Mesendoderm (in vitro differentiated cells): ENCODE measurements at regions not wholly inside any gene's neighbourhood (a gene's known extent, or its start where the extent isn't known, plus 50 kb on each side); places are given as distances from the start of the nearest gene placed in this dataset.

ENCODE experiments used
- DNase-seq: peaks from one replicate; pipeline ENCODE4 v3.0.0; 2013
- H2AK5ac ChIP-seq: 2 replicates; pipeline ENCODE4 v1.6.1; 2013; ENCODE audit warnings: low read length, inconsistent platforms
- H2BK120ac ChIP-seq: 2 replicates; pipeline ENCODE4 v1.6.1; 2013; ENCODE audit warnings: low read depth, mild to moderate bottlenecking, low read length, moderate library complexity, mixed read lengths
- H2BK15ac ChIP-seq: replicated peaks from 2 replicates; pipeline ENCODE4 v1.6.1; 2013; ENCODE audit warnings: low read depth, mild to moderate bottlenecking, moderate library complexity
- H2BK5ac ChIP-seq: 2 replicates; pipeline ENCODE4 v1.6.1; 2013; ENCODE audit warnings: low read length, inconsistent platforms
- H3K18ac ChIP-seq: 2 replicates; pipeline ENCODE4 v1.6.1; 2013; ENCODE audit warnings: mild to moderate bottlenecking, low read length, mixed read lengths
- H3K23ac ChIP-seq: one replicate; pipeline ENCODE4 v1.6.1; 2013; ENCODE audit warnings: low read length
- H3K27ac ChIP-seq: 2 replicates; pipeline ENCODE4 v1.5.1; 2013; ENCODE audit warnings: low read depth, mild to moderate bottlenecking, inconsistent platforms, low read length, moderate library complexity
- H3K27me3 ChIP-seq: 2 replicates; pipeline ENCODE4 v1.6.1; 2013; ENCODE audit warnings: low read length, control low read depth, mild to moderate bottlenecking, inconsistent platforms; ENCODE audit not compliant: insufficient read depth, poor library complexity
- H3K36me3 ChIP-seq: 2 replicates; pipeline ENCODE4 v1.6.1; 2013; ENCODE audit warnings: low read length, inconsistent platforms; ENCODE audit not compliant: control insufficient read depth, insufficient read depth
- H3K4ac ChIP-seq: one replicate; pipeline ENCODE4 v1.6.1; 2013; ENCODE audit warnings: low read depth, mild to moderate bottlenecking, low read length, moderate library complexity
- H3K4me1 ChIP-seq: 2 replicates; pipeline ENCODE4 v1.6.1; 2013; ENCODE audit warnings: low read depth, low read length, inconsistent platforms; ENCODE audit not compliant: control insufficient read depth
- H3K4me2 ChIP-seq: 2 replicates; pipeline ENCODE4 v1.6.1; 2013; ENCODE audit warnings: low read length
- H3K4me3 ChIP-seq: 2 replicates; pipeline ENCODE4 v1.5.1; 2013; ENCODE audit warnings: mild to moderate bottlenecking, low read length
- H3K56ac ChIP-seq: one replicate; pipeline ENCODE4 v1.6.1; 2013; ENCODE audit warnings: low read length
- H3K79me1 ChIP-seq: 2 replicates; pipeline ENCODE4 v1.6.1; 2013; ENCODE audit warnings: low read length, inconsistent platforms
- H3K79me2 ChIP-seq: 2 replicates; pipeline ENCODE4 v1.6.1; 2013; ENCODE audit warnings: mild to moderate bottlenecking, low read length; ENCODE audit not compliant: control insufficient read depth, insufficient read depth
- H3K9ac ChIP-seq: 2 replicates; pipeline ENCODE4 v1.6.1; 2013; ENCODE audit warnings: low read length, inconsistent platforms
- H4K5ac ChIP-seq: one replicate; pipeline ENCODE4 v1.6.1; 2013; ENCODE audit warnings: low read length
- H4K8ac ChIP-seq: one replicate; pipeline ENCODE4 v1.6.1; 2013; ENCODE audit warnings: low read depth, mild to moderate bottlenecking, control low read depth, low read length, moderate library complexity
- WGBS: extraction: QIAGEN DNeasy Blood & Tissue Kit; methylation state at CpG from one replicate; pipeline ENCODE4 v1.1.7; 2013; ENCODE audit warnings: low lambda C conversion rate, missing lambda C conversion rate; ENCODE audit not compliant: insufficient coverage; ENCODE audit errors: extremely low coverage; 5-methylcytosine and 5-hydroxymethylcytosine counted together

DNA sequence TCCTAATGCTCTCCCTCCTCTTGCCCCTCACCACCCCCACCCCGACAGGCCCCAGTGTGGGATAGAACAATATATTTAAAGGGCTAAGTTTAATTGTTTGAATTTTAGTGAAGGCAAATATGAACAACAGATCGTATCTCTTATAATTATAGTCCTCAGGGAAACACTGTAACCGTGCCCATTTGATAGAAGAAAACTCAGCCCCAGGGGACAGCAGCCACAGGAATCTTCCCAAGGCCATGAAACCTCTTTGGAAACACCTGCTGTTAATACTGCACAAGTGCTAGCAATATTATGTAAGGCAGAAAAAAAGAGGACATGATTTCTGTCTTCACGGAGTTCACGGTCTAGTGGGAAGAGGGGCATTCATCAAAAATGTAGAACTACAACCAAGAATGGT, 142.2 kb downstream of the URB2 start:
- Histone ChIP-seq H3K4ac (no peak overlapping the region), H3K4me1 (no peaks in the 10 kb centered on the region), H3K4me2 (no peak overlapping the region), H2AK5ac (no peak overlapping the region), H3K79me2 (no peaks in the 10 kb centered on the region), H4K8ac (no peak overlapping the region), H2BK15ac (no peak overlapping the region), H4K5ac (no peak overlapping the region), H3K18ac (no peak overlapping the region), H3K23ac (no peak overlapping the region), H2BK5ac (no peak overlapping the region), H3K27ac (no peak overlapping the region), H3K36me3 (no peaks in the 10 kb centered on the region), H3K79me1 (no peaks in the 10 kb centered on the region), H3K56ac (no peak overlapping the region), H3K9ac (no peak overlapping the region), H2BK120ac (no peak overlapping the region), H3K27me3 (no peaks in the 10 kb centered on the region), H3K4me3 (no peak overlapping the region)
- DNase-seq = no peak
- WGBS = no CpG with 5 or more reads among the region's 5 CpGs

DNA sequence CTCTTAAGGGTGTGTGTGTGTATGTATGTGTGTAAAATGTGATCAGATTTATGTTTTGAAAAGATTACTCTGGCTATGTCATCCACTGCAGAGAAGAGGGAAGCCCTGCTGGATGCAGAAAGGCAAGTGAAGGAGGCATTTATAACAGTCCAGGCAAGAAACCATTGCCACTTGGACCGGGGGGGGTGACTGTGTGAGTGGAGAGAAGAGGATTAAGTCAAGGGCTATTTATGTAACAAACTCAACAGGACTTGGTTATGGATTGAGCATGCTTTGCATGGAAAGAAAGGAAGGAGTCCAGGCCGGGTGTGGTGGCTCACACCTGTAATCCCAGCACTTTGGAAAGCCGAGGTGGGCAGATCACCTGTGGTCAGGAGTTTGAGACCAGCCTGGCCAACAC, 143.0 kb downstream of the URB2 start:
- no CpG with 5 or more reads among the region's 3 CpGs for WGBS
- DNase-seq = no peak
- Histone ChIP-seq H3K36me3 (no peaks in the 10 kb centered on the region), H2BK5ac (no peak overlapping the region), H3K79me1 (no peaks in the 10 kb centered on the region), H3K56ac (no peak overlapping the region), H4K5ac (no peak overlapping the region), H4K8ac (no peak overlapping the region), H3K18ac (no peak overlapping the region), H3K79me2 (no peaks in the 10 kb centered on the region), H2BK120ac (no peak overlapping the region), H3K4me3 (no peak overlapping the region), H3K23ac (no peak overlapping the region), H3K27ac (no peak overlapping the region), H3K27me3 (no peaks in the 10 kb centered on the region), H3K4me2 (no peak overlapping the region), H2BK15ac (no peak overlapping the region), H3K4me1 (no peaks in the 10 kb centered on the region), H3K9ac (no peak overlapping the region), H3K4ac (no peak overlapping the region), H2AK5ac (no peak overlapping the region)

DNA sequence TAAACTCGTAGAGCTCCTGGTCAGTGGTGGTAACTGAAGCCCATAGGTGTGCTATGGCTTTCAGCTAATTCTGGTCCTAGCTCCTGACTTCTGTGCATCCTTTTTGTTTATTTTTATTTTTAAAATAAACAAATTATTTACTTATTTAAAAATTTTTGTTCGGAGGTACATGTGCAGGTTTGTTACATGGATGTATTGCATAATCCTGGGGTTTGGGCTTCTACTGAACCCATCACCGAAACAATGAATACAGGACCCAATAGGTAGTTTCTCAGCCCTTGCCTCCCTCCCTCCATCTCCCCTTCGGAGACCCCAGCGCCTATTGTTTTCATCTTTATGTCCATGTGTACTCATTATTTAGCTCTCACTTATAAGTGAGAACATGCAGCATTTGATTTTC, 143.8 kb downstream of the URB2 start:
- H2AK5ac ChIP-seq = no peak overlapping the region
- no peak for DNase-seq
- no peak overlapping the region for H3K23ac ChIP-seq
- H3K79me1 ChIP-seq = no peaks in the 10 kb centered on the region
- no peak overlapping the region for H2BK120ac ChIP-seq
- no peak overlapping the region for H3K4me2 ChIP-seq
- no peak overlapping the region for H3K9ac ChIP-seq
- no peak overlapping the region for H3K56ac ChIP-seq
- no peaks in the 10 kb centered on the region for H3K36me3 ChIP-seq
- no peak overlapping the region for H2BK15ac ChIP-seq
- no peaks in the 10 kb centered on the region for H3K79me2 ChIP-seq
- H3K4me3 ChIP-seq = no peak overlapping the region
- WGBS = no CpG with 5 or more reads among the region's 5 CpGs
- no peaks in the 10 kb centered on the region for H3K4me1 ChIP-seq
- H4K8ac ChIP-seq = no peak overlapping the region
- no peak overlapping the region for H3K4ac ChIP-seq
- no peak overlapping the region for H2BK5ac ChIP-seq
- H3K27ac ChIP-seq = no peak overlapping the region
- H4K5ac ChIP-seq = no peak overlapping the region
- no peak overlapping the region for H3K18ac ChIP-seq
- H3K27me3 ChIP-seq = no peaks in the 10 kb centered on the region

DNA sequence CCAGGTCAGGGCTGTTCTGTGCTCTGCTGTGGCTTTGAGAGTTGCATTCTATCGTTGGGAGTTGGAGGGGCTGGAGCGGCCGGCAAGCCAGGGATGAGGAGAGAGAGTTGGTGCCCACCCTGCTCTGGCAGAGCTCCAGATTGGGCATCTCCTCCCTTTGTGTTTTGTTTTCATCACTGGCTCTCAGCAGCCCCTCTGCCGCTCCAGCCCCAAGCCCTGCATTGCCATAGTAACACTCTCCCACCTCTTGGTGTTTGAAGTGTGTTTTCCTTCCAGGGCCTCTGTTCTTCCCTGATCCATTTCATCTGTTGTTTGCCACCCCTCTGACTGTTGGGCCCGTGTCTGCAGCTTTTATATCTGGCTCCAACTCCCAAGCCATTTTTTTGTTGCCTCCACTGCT, 152.7 kb downstream of the URB2 start:
- H3K27ac ChIP-seq = no peak overlapping the region
- WGBS = no CpG with 5 or more reads among the region's 5 CpGs

DNA sequence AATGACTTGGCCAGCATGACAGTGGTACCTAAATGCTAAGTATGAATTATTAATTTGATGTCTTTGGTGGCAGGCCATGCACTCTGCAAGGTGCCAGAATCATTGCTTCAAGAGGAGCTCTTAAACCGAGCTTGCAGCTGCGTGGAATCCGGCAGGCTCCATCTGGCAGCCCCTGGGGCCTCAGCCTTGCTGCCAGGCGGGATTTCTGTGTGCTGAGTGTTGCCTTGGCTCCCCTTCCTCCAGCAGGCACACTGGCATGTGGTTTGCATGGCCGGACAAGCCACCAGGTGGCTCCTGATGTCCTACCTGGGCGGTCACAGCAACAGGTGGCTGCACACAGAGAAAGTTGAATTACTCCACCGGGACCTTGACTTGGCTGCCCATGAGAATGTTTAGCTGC, 155.4 kb downstream of the URB2 start:
- Histone ChIP-seq H3K23ac (no peak overlapping the region), H3K36me3 (no peaks in the 10 kb centered on the region), H3K27me3 (no peaks in the 10 kb centered on the region), H2BK120ac (no peak overlapping the region), H3K56ac (no peak overlapping the region), H4K8ac (no peak overlapping the region), H3K4me1 (no peaks in the 10 kb centered on the region), H3K4me3 (no peak overlapping the region), H2BK15ac (no peak overlapping the region), H3K27ac (no peak overlapping the region), H2BK5ac (no peak overlapping the region), H4K5ac (no peak overlapping the region), H3K18ac (no peak overlapping the region), H3K4me2 (no peak overlapping the region), H3K79me2 (no peaks in the 10 kb centered on the region), H3K9ac (no peak overlapping the region), H2AK5ac (no peak overlapping the region), H3K4ac (no peak overlapping the region), H3K79me1 (no peaks in the 10 kb centered on the region)
- DNase-seq = peak; percentile 7
- no CpG with 5 or more reads among the region's 7 CpGs for WGBS

More for the DNA sequence above, 152.7 kb downstream of the URB2 start:
- no peak overlapping the region for H2BK120ac ChIP-seq
- H2AK5ac ChIP-seq = no peak overlapping the region
- no peak overlapping the region for H4K8ac ChIP-seq
- no peak overlapping the region for H3K4ac ChIP-seq
- H3K4me3 ChIP-seq = no peak overlapping the region
- no peak overlapping the region for H4K5ac ChIP-seq
- H3K23ac ChIP-seq = no peak overlapping the region
- no peaks in the 10 kb centered on the region for H3K4me1 ChIP-seq
- no peaks in the 10 kb centered on the region for H3K79me1 ChIP-seq
- H3K56ac ChIP-seq = no peak overlapping the region
- no peaks in the 10 kb centered on the region for H3K79me2 ChIP-seq
- H2BK15ac ChIP-seq = no peak overlapping the region
- no peak overlapping the region for H3K18ac ChIP-seq
- H3K4me2 ChIP-seq = no peak overlapping the region
- no peaks in the 10 kb centered on the region for H3K36me3 ChIP-seq
- no peaks in the 10 kb centered on the region for H3K27me3 ChIP-seq
- H2BK5ac ChIP-seq = no peak overlapping the region
- no peak overlapping the region for H3K9ac ChIP-seq
- no peak for DNase-seq

DNA sequence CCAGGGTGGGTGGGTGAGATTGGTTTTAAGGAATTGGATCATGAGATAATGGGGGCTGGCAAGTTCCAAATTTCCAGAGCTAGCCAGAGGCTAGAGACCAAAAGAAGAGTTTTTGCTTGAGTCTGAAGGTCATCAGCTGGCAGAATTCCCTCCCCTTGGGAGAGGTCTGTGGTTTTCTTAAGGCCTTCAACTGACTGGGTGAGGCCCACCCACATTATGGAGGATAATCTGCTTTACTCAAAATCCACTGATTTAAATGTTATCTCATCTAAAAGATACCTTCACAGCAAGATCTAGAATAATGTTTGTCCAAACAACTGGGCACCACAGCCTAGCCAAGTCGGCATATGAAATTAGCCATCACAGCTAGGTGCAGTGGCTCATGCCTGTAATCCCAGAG, 156.4 kb downstream of the URB2 start:
- Histone ChIP-seq H3K18ac (no peak overlapping the region), H3K56ac (no peak overlapping the region), H2BK120ac (no peak overlapping the region), H3K4ac (no peak overlapping the region), H4K8ac (no peak overlapping the region), H3K9ac (no peak overlapping the region), H2BK5ac (no peak overlapping the region), H2AK5ac (no peak overlapping the region), H3K36me3 (no peaks in the 10 kb centered on the region), H3K4me3 (no peak overlapping the region), H3K4me1 (no peaks in the 10 kb centered on the region), H3K23ac (no peak overlapping the region), H3K27ac (no peak overlapping the region), H3K4me2 (no peak overlapping the region), H3K27me3 (no peaks in the 10 kb centered on the region), H3K79me2 (no peaks in the 10 kb centered on the region), H3K79me1 (no peaks in the 10 kb centered on the region), H4K5ac (no peak overlapping the region), H2BK15ac (no peak overlapping the region)
- no CpG with 5 or more reads among the region's 1 CpG for WGBS
- no peak for DNase-seq
